ENCODE measurements at regions not wholly inside any gene's neighbourhood (a gene's known extent, or its start where the extent isn't known, plus 50 kb on each side); places are given as distances from the start of the nearest gene placed in this dataset.
A peak's percentile ranks its signal among the peaks of the same experiment; 100 is the strongest.
"Not testable (repeated sequence)": the region's sequence is repeated elsewhere in the genome, so short reads cannot be mapped to it uniquely, and the experiment has no call there.

DNA sequence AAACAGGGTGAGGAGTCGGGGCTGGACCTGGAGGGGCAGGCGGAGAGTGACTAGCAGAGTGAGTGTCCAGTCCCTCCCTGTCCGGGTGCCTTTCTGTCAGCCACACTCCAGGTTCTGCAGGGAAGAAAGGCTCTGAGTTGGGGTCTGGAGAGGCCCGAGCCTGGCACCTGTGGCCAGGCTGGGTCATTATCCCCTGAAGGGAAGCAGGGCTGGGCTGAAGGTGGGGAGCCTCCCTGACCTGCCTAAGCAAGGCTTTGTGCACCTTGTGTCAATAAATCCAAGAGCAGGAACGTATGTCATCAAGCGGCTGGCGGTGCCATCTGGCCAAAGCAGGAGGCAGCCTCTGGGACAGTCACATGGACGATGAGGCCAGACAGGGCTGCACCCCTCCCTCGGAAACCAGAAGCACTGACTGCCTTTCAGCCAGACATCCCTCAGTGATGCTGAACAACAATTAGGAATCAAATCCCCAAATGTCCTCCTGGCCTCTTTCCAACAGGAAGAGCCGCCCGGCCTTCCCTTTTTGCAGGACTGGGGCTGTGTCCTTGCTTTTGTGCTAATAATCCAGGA, 73.9 kb upstream of the FGF3 start:
- Mint-ChIP-seq H3K4me3 (no peak overlapping the region), H3K36me3 (no peaks in the 10 kb centered on the region), H3K4me1 (peaks cover 0 to 2% (median 0%) of the 10 kb centered on the region in 3 donors), H3K27me3 (peaks cover 31% of the 10 kb centered on the region), H3K27ac (no peak overlapping the region), H3K9me3 (no peaks in the 10 kb centered on the region)

DNA sequence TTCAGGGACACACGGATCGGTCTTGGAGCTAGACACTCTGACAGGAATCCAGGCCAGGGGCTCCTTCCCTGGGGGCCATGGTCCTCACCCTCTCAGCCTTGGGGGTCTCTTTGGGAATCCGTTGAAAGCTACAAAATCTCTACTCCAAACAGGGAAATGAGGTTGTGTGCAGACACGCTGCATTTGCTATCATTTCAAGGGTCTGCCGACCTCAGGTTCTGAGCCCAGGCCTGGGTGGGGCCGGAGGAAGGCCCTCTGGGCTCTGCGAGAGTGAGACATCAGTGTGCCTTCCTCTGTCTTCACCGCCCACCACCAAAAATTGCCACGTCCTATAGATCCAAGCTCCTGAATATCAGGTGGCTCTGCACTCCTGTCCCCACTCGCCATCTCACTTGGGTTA, 74.4 kb upstream of the FGF3 start:
- no peaks in the 10 kb centered on the region for H3K4me1 Mint-ChIP-seq
- H3K27ac Mint-ChIP-seq = no peak overlapping the region
- no peaks in the 10 kb centered on the region for H3K9me3 Mint-ChIP-seq
- peaks cover 31% of the 10 kb centered on the region for H3K27me3 Mint-ChIP-seq
- H3K4me3 Mint-ChIP-seq = peak overlapping the region in 1 of 4 donors; percentile 47
- no peaks in the 10 kb centered on the region for H3K36me3 Mint-ChIP-seq

DNA sequence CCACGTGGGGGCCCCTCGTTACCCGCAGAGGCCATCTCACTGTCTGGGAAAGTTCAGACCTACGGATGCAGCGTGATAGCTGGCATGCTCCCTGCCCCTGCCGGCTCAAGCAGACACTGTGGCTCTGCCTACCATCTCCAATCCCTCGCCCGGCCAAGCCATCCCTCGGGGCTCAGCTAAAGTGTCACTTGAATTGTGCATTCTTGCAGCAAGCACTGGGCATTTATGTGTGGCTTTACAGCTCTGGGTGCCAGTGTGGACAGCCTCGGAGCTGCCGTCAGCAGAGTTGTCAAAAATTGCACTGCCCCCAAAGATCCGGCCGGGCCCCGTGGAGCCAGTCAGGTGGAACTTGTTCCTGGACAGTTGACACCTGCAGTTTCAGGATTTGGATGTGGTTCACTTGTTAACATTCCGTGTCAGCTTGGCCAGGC, 75.0 kb upstream of the FGF3 start:
- H3K27me3 Mint-ChIP-seq = peaks cover 31% of the 10 kb centered on the region
- H3K9me3 Mint-ChIP-seq = no peaks in the 10 kb centered on the region
- H3K27ac Mint-ChIP-seq = no peak overlapping the region
- H3K4me1 Mint-ChIP-seq = no peaks in the 10 kb centered on the region
- H3K36me3 Mint-ChIP-seq = no peaks in the 10 kb centered on the region
- H3K4me3 Mint-ChIP-seq = no peak overlapping the region

DNA sequence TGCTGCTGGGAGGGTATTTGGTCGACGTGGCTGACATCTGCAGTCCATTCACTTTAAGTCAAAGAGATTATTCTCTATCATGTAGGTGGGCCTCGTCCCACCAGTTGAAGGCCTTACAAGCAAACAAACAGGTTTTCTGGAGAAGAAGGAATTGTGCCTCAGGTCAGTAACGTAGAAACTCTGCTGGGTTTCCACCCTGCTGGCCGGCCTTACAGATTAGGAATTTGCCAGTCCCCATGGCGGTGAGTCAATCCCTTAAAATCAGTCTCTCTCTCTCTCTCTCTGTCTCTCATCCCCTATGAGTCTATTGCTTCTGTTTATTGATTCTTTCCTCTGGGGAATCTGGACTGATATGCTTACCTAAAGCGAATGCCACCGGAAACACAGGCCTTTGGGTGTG, 75.4 kb upstream of the FGF3 start:
- no peak overlapping the region for H3K27ac Mint-ChIP-seq
- H3K36me3 Mint-ChIP-seq = no peaks in the 10 kb centered on the region
- peaks cover 28% of the 10 kb centered on the region for H3K27me3 Mint-ChIP-seq
- no peaks in the 10 kb centered on the region for H3K9me3 Mint-ChIP-seq
- H3K4me1 Mint-ChIP-seq = no peaks in the 10 kb centered on the region
- no peak overlapping the region for H3K4me3 Mint-ChIP-seq

DNA sequence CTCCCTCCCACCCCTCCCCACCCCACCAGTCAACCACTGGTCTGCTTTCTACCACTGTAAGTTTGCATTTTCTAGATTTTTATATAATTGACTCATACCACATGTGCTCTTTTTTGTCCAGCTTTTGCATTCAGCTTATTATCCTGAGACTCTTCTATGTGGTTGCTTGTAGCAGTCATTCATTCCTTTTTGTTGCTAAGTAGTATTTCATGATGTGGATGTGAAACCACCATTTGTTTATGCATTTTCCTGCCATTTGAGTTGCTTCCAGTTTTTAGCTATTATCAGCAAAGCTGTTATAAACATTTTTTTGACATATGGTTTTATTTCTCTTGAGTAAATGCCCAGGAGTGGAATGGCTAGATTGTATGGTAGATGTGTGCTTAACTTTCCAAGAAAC, 77.0 kb upstream of the FGF3 start:
- H3K4me1 Mint-ChIP-seq = no peaks in the 10 kb centered on the region
- no peak overlapping the region for H3K4me3 Mint-ChIP-seq
- no peaks in the 10 kb centered on the region for H3K36me3 Mint-ChIP-seq
- H3K27me3 Mint-ChIP-seq = peaks cover 21% of the 10 kb centered on the region
- no peaks in the 10 kb centered on the region for H3K9me3 Mint-ChIP-seq
- no peak overlapping the region for H3K27ac Mint-ChIP-seq

DNA sequence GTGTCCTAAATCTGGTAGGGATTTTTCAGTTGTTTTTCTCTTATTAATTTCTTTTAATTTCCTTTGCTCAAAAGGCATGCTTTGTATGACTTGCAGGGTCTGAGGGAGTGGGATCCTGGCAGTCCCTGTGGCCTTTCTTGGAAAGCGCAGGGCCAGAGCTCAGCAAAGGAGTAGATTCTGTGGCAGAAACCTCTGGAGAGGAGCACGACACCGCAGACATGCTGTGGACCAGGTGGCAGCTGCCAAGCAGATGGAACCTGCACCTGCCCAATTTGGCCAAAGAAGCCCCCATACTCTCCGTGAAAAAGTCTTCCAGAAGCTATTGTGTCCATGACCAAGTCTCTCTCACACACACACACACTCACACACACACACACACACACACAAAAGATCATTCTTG, 78.9 kb upstream of the FGF3 start:
- Mint-ChIP-seq H3K27ac (no peak overlapping the region), H3K4me1 (peaks cover 0 to 1% (median 0%) of the 10 kb centered on the region in 3 donors), H3K27me3 (peaks cover 12% of the 10 kb centered on the region), H3K9me3 (no peaks in the 10 kb centered on the region), H3K4me3 (no peak overlapping the region), H3K36me3 (no peaks in the 10 kb centered on the region)

DNA sequence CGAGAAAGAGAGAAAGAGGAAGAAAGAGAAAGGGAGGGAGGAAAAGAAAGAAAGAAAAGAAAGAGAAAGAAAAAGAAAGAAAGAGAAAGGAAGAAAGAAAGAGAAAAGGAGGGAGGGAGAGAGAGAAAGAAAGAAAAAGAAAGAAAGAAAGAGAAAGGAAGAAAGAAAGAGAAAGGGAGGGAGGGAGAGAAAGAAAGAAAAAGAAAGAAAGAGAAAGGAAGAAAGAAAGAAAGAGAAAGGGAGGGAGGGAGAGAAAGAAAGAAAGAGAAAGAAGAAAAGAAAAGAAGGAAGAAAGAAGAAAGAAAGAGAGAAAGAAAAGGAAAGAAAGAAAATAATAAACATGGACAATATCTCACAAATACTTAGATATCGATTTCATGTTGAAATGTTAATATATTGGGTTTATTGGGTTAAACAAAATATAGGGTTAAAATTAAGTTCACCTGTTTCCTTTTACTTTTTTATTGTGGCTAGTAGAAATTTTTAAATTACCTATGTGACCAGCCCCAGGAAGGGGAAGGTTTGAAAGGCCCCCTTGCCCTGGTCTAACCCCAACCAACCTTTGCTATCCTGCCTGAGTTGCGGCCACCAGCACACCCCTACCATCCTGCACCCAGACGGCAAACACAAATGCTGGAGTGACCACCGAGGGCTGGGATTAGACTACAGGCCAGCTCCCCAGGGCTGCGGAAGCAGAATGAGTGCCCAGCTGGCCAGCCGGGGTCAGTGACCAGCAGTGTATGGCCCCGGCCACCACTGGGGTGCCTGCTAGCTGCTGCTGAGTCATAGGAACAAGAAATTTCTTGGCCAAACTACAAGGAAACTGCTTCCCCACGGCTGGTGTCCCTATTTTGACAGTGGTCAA, 81.0 kb upstream of the FGF3 start:
- H3K36me3 Mint-ChIP-seq = no peaks in the 10 kb centered on the region
- H3K9me3 Mint-ChIP-seq = no peaks in the 10 kb centered on the region
- H3K4me1 Mint-ChIP-seq = peaks cover 0 to 1% (median 0%) of the 10 kb centered on the region in 3 donors
- no peak overlapping the region for H3K4me3 Mint-ChIP-seq
- H3K27ac Mint-ChIP-seq = no peak overlapping the region
- peaks cover 4% of the 10 kb centered on the region for H3K27me3 Mint-ChIP-seq

DNA sequence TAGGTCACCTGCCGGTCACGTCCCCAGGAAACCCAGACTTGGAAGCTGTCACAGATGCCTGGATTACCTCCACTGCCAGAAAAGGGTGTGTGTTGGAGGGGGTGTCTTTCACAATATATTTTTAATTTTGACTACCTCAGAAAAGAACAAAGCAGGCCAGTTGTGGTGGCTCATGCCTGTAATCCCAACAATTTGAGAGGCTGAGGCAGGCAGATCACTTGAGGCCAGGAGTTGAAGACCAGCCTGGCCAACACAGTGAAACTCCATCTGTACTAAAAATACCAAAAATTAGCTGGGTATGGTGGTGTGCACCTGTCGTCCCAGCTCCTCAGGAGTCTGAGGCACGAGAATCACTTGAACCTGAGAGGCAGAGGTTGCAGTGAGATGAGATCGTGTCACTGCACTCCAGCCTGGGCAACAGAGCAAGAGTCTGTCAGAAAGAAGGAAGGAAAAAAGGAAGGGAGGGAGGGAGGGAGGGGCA, 81.6 kb upstream of the FGF3 start:
- H3K4me3 Mint-ChIP-seq, H3K9me3 Mint-ChIP-seq, H3K27me3 Mint-ChIP-seq, H3K36me3 Mint-ChIP-seq, H3K27ac Mint-ChIP-seq, H3K4me1 Mint-ChIP-seq: not testable (repeated sequence)

DNA sequence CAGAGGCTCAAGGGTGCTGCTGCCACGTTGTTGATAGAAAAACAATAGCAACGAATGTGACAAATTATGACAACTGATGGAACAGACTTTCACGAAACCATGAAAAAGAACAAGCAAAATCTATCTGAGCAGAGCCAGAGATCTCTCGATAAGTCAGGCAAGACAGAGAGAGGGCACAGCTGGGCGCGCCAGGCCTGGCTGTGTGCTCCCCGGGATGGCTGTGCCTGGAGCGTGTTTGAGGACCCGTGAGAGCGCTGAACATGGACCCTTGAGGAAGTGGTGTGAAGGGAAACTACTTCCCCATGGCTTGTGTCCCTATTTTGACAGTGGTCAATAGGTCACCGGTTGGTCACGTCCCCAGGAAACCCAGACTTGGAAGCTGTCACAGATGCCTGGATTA, 83.1 kb upstream of the FGF3 start:
- H3K9me3 Mint-ChIP-seq = no peaks in the 10 kb centered on the region
- no peak overlapping the region for H3K27ac Mint-ChIP-seq
- peaks cover 7% of the 10 kb centered on the region for H3K27me3 Mint-ChIP-seq
- no peak overlapping the region for H3K4me3 Mint-ChIP-seq
- peaks cover 5% of the 10 kb centered on the region for H3K36me3 Mint-ChIP-seq
- peaks cover 0 to 1% (median 0%) of the 10 kb centered on the region in 3 donors for H3K4me1 Mint-ChIP-seq

DNA sequence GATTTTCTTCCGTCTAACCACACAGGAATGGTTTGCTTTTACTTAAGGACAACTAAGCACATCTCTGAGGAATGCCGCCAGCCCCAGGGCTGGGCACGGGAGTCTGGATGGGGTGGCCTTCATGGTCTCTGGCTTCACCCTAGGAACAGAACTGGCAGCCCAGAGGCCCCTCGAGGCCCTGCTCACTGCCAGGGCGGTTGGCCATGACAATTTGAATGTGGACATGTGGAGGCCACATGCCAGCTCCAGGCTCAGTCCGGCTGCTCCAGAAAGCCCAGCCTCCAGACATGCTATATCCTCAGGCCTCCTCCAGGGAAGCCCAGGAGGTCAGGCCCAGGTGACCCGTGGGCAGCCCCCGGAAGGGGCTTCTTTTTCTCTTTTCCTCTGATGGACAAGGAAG, 84.0 kb upstream of the FGF3 start:
- Mint-ChIP-seq H3K36me3 (peaks cover 5% of the 10 kb centered on the region), H3K4me1 (peaks cover 0 to 1% (median 0%) of the 10 kb centered on the region in 3 donors), H3K27ac (no peak overlapping the region), H3K27me3 (peaks cover 6% of the 10 kb centered on the region), H3K9me3 (no peaks in the 10 kb centered on the region), H3K4me3 (no peak overlapping the region)

DNA sequence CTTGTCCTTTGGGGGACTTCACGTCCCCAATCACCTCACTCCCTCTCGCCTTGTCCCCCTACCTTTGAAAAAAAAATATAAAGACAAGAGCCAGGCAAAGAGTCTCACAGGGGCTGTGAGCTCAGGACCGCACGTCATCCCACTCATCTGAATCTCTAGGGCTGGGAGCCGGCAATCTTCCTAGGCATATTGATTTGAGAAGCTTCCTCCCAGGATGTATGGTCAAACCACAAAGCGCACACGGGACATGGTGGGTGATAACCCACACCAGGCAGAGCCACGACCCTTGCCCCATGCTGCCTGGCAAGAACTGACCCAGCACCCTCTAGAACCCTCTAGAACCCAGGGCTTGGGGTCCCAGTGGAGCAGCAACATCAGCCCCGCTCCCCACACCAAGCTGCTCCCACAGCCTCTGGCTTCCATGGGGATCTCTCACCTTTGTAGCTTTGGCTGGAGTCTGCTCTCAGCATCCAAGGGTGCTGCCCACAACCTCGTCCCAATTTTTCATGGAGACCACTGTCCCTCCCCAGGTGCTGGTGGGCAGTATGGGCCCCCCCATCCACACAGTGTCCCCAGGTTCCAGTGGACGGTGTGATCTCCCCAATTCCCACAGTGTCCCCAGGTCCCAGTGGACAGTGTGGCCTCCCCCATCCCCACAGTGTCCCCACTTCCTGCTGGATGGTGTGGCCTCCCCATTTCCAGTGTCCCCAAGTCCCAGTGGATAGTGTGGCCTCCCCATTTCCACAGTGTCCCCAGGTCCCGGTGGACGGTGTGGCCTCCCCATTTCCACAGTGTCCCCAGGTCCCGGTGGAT, 85.2 kb upstream of the FGF3 start:
- Mint-ChIP-seq H3K27ac (no peak overlapping the region), H3K9me3 (no peaks in the 10 kb centered on the region), H3K36me3 (peaks cover 5% of the 10 kb centered on the region), H3K27me3 (peaks cover 9% of the 10 kb centered on the region), H3K4me1 (peaks cover 0 to 1% (median 0%) of the 10 kb centered on the region in 3 donors), H3K4me3 (peak overlapping the region in 1 of 4 donors; percentile 41)

DNA sequence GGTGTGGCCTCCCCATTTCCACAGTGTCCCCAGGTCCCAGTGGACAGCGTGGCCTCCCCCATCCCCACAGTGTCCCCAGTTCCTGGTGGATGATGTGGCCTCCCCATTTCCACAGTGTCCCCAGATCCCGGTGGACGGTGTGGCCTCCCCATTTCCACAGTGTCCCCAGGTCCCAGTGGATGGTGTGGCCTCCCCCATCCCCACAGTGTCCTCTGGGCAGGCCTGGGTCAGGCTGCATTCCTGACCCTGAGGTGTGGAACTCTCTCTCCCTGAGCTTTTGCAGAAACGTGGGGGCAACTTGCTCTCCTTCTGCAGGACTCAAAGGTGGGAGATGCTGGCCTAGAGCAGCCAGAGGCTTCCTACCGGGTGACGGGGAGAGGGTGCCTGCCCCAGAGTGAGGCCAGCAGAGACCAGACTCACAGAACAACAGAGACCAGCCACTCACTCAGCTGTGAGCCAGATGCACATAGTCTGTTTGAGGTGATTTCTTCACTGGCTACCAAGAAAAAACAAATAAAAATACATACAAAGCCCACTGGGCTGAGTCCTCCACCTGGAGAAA, 85.8 kb upstream of the FGF3 start:
- H3K27me3 Mint-ChIP-seq = peaks cover 9% of the 10 kb centered on the region

DNA sequence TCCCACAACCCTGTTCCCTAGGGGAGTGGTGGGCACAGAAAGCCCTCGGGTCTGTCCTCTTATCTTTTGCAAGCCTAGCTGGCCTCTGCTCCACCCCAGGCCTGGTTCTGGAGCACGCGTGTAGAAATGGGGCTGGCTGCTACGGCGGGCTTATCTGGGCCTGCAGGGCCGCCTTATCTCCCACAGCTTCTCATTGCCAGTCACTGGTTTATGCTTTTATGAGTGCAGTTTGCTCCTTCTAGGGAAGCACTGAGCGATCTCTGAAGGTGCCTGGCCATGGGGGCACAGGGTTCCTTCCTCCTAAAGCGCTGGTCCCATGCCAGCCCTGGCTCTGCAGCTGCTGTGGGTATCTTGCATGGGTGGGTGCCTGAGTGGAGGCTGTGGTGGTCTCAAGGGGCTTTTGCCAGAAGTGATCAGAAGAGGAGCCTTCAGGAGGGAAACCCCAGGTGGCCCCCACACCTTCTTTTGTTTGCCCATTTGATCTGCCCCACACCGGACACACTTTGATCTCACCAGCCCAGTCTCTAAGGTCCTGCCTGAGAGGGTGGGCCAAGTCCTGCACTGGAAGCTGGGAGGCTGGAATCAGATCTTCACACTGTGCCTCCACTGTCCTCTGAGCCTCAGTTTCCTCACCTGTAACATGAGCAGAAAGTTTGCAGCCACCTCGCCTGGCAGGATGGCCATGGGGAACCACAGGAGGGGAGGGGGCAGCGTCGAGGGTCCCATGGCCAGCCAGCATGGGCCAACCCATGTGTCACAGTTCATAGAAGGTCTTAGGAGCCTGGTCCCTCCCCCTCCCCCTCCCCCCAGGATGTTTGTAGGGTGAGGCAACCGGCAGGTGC, 86.6 kb upstream of the FGF3 start:
- Mint-ChIP-seq H3K4me3 (no peak overlapping the region), H3K4me1 (peaks cover 0 to 1% (median 0%) of the 10 kb centered on the region in 3 donors), H3K36me3 (peaks cover 5% of the 10 kb centered on the region), H3K27me3 (peaks cover 11% of the 10 kb centered on the region), H3K9me3 (no peaks in the 10 kb centered on the region), H3K27ac (no peak overlapping the region)

More for the DNA sequence above, 85.8 kb upstream of the FGF3 start:
- Mint-ChIP-seq H3K9me3 (no peaks in the 10 kb centered on the region), H3K36me3 (peaks cover 5% of the 10 kb centered on the region), H3K27ac (no peak overlapping the region), H3K4me3 (no peak overlapping the region), H3K4me1 (peaks cover 0 to 1% (median 0%) of the 10 kb centered on the region in 3 donors)

DNA sequence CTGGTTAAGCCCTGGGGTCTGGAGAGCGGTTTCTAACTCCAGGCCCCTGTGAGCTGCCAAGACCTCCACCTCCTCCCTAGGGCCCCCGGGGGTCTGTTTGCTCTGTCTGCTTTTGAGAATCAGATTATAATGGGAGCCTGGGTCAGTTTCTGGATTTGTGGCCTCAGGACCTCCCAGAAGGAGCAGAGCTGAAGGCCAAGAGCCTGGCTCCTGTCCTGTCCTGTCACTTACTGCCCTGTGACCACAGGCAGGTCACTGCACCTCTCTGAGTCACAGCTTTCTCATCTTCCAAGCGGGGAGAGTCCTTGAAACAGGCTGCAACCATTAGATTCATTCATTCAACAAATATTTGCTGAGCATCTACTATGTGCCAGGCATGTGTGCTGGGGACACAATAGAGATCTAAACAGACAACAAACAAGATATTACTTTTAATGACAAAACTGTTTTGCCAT, 87.3 kb upstream of the FGF3 start:
- H3K27ac Mint-ChIP-seq = no peak overlapping the region
- H3K27me3 Mint-ChIP-seq = peaks cover 14% of the 10 kb centered on the region
- H3K36me3 Mint-ChIP-seq = peaks cover 5% of the 10 kb centered on the region
- H3K9me3 Mint-ChIP-seq = no peaks in the 10 kb centered on the region
- no peak overlapping the region for H3K4me3 Mint-ChIP-seq
- peaks cover 0 to 1% (median 0%) of the 10 kb centered on the region in 3 donors for H3K4me1 Mint-ChIP-seq

Measured in IgD-negative memory B cell (primary cell).